Kidney (tissue), 13 donors: ENCODE measurements at regions not wholly inside any gene's neighbourhood (a gene's known extent, or its start where the extent isn't known, plus 50 kb on each side); places are given as distances from the start of the nearest gene placed in this dataset.
A peak's percentile ranks its signal among the peaks of the same experiment; 100 is the strongest.

ENCODE experiments used
- DNase-seq, 5 donors: peaks; one replicate each; pipeline ENCODE4 v3.0.0-alpha.2; 2013 to 2020
- FAIRE-seq: peaks from 2 replicates; lab custom pipeline; 2012; peaks lifted over from hg19 to GRCh38; lab: Jason Lieb, UNC
- H3K27ac ChIP-seq, 2 donors: one replicate each; pipeline ENCODE4 v1.7.0; 2013; ENCODE audit warnings: low read depth in 2 of 2, low read length in 2 of 2, inconsistent platforms in 1 of 2
- H3K27me3 ChIP-seq: one replicate; pipeline ENCODE4 v1.7.1; 2013; ENCODE audit warnings: low read length, inconsistent platforms; ENCODE audit not compliant: control insufficient read depth, insufficient read depth
- H3K36me3 ChIP-seq, 3 donors: one replicate each; pipeline versions ENCODE4 v1.7.0 to v1.7.1; 2013; ENCODE audit warnings: low read length in 3 of 3, control low read depth in 1 of 3, inconsistent platforms in 1 of 3; ENCODE audit not compliant: insufficient read depth in 3 of 3, control insufficient read depth in 2 of 3
- H3K4me1 ChIP-seq, 3 donors: one replicate each; pipeline versions ENCODE4 v1.7.0 to v1.7.1; 2013; ENCODE audit warnings: low read length in 3 of 3, inconsistent platforms in 1 of 3, low read depth in 1 of 3; ENCODE audit not compliant: control insufficient read depth in 2 of 3, insufficient read depth in 2 of 3
- H3K4me3 ChIP-seq, 3 donors: one replicate each; pipeline versions ENCODE4 v1.7.0 to v1.8.1; 2013; ENCODE audit warnings: low read length in 3 of 3, control low read depth in 1 of 3, inconsistent platforms in 1 of 3
- H3K9ac ChIP-seq, 3 donors: one replicate each; pipeline versions ENCODE4 v1.7.0 to v1.7.1; 2013; ENCODE audit warnings: low read length in 3 of 3, control low read depth in 1 of 3, inconsistent platforms in 1 of 3
- H3K9me3 ChIP-seq, 3 donors: one replicate each; pipeline versions ENCODE4 v1.7.0 to v1.7.1; 2013; ENCODE audit warnings: low read length in 3 of 3, control low read depth in 1 of 3, inconsistent platforms in 1 of 3; ENCODE audit not compliant: control insufficient read depth in 2 of 3, insufficient read depth in 1 of 3
- intact Hi-C: fragments of 100-400 bp; cut with DNase I; formaldehyde crosslinking; loops from one replicate; pipeline ENCODE4 v1.11.1; 2022
- TF ChIP-seq, protein P1 (sequence below): IDR thresholded peaks from 3 replicates; pipeline ENCODE4 v1.5.1; 2012; ENCODE audit warnings: mild to moderate bottlenecking, moderate library complexity, borderline replicate concordance; ENCODE audit not compliant: insufficient read depth; ENCODE audit errors: extremely low read depth
- donor health status: control.
- donor health status: control.
- donor health status: control.
- donor health status: control.
- donor health status: control.
- donor health status: DM: yes; HTN: yes; CAD: no.
- donor health status: Normal renal cell carcinoma (clear cell type).

- no peaks in the 10 kb centered on the region for H3K4me1 ChIP-seq
- H3K36me3 ChIP-seq, result no peaks in the 10 kb centered on the region
- no peak for FAIRE-seq
- TF ChIP-seq, protein P1, sequence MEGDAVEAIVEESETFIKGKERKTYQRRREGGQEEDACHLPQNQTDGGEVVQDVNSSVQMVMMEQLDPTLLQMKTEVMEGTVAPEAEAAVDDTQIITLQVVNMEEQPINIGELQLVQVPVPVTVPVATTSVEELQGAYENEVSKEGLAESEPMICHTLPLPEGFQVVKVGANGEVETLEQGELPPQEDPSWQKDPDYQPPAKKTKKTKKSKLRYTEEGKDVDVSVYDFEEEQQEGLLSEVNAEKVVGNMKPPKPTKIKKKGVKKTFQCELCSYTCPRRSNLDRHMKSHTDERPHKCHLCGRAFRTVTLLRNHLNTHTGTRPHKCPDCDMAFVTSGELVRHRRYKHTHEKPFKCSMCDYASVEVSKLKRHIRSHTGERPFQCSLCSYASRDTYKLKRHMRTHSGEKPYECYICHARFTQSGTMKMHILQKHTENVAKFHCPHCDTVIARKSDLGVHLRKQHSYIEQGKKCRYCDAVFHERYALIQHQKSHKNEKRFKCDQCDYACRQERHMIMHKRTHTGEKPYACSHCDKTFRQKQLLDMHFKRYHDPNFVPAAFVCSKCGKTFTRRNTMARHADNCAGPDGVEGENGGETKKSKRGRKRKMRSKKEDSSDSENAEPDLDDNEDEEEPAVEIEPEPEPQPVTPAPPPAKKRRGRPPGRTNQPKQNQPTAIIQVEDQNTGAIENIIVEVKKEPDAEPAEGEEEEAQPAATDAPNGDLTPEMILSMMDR, result no peak
- intact Hi-C loops, result no loop called here
- H3K27me3 ChIP-seq, result no peaks in the 10 kb centered on the region
- H3K9me3 ChIP-seq, result peaks cover 0 to 2% (median 0%) of the 10 kb centered on the region in 3 donors
- no peak overlapping the region for H3K9ac ChIP-seq
- no peak overlapping the region for H3K27ac ChIP-seq
- no peak for DNase-seq
- no peak overlapping the region for H3K4me3 ChIP-seq
Measured at GRCh38 chr5:42035526-42035925, 110.4 kb downstream of the FBXO4 start.

DNA sequence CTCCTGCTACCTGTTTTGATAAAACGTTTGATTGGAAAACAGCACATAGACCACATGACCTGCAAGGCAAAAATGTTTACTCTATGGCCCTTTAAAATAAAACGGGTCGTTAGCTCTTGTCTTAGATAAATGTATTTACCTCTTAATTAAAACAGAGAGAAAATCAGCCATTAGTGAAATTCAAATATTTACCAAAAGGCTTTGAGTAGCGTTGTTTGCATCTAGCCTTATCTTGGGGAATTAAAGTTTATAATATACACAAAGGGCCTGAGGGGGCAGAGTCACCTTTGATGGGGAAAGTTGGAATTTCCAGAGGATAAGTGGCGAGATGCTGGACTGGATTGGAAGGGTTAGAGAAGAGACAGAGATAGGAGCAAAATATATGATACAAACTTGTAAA lies 111.3 kb downstream of the FBXO4 start:
- Histone ChIP-seq H3K4me1 (no peaks in the 10 kb centered on the region), H3K36me3 (no peaks in the 10 kb centered on the region), H3K27me3 (no peaks in the 10 kb centered on the region), H3K27ac (no peak overlapping the region), H3K9ac (no peak overlapping the region), H3K4me3 (no peak overlapping the region), H3K9me3 (peaks cover 0 to 2% (median 0%) of the 10 kb centered on the region in 3 donors)
- DNase-seq (no peak), FAIRE-seq (no peak)
- TF ChIP-seq, protein P1, result no peak
- intact Hi-C loops, result no loop called here

- Histone ChIP-seq H3K27me3 (no peaks in the 10 kb centered on the region), H3K9me3 (peaks cover 0 to 2% (median 0%) of the 10 kb centered on the region in 3 donors), H3K9ac (no peak overlapping the region), H3K27ac (no peak overlapping the region), H3K4me3 (no peak overlapping the region), H3K4me1 (no peaks in the 10 kb centered on the region), H3K36me3 (no peaks in the 10 kb centered on the region)
- TF ChIP-seq, protein P1, result no peak
- intact Hi-C loops, result no loop called here
- no peak for FAIRE-seq
- DNase-seq, result peak in 2 of 5 donors; percentile 39 to 49
Measured at GRCh38 chr5:42037379-42037932, 112.4 kb downstream of the FBXO4 start.

GRCh38 chr5:42043400-42043799 lies 118.3 kb downstream of the FBXO4 start:
- TF ChIP-seq, protein P1, result no peak
- peaks cover 0 to 4% (median 0%) of the 10 kb centered on the region in 3 donors for H3K9me3 ChIP-seq
- no peaks in the 10 kb centered on the region for H3K4me1 ChIP-seq
- H3K27me3 ChIP-seq, result no peaks in the 10 kb centered on the region
- intact Hi-C loops, result no loop called here
- no peak overlapping the region for H3K27ac ChIP-seq
- H3K9ac ChIP-seq, result no peak overlapping the region
- H3K36me3 ChIP-seq, result no peaks in the 10 kb centered on the region
- H3K4me3 ChIP-seq, result no peak overlapping the region
- FAIRE-seq (no peak), DNase-seq (no peak)
